HG02623 (cell line): ENCODE measurements at regions not wholly inside any gene's neighbourhood (a gene's known extent, or its start where the extent isn't known, plus 50 kb on each side); places are given as distances from the start of the nearest gene placed in this dataset.
"Not testable (repeated sequence)": the region's sequence is repeated elsewhere in the genome, so short reads cannot be mapped to it uniquely, and the experiment has no call there.

Experiments used
- ATAC-seq: cut with Tn5 transposase; IDR thresholded peaks from one replicate; pipeline ENCODE4 v1.9.1; 2021; ENCODE audit warnings: moderate library complexity; ENCODE audit not compliant: unreplicated experiment

DNA sequence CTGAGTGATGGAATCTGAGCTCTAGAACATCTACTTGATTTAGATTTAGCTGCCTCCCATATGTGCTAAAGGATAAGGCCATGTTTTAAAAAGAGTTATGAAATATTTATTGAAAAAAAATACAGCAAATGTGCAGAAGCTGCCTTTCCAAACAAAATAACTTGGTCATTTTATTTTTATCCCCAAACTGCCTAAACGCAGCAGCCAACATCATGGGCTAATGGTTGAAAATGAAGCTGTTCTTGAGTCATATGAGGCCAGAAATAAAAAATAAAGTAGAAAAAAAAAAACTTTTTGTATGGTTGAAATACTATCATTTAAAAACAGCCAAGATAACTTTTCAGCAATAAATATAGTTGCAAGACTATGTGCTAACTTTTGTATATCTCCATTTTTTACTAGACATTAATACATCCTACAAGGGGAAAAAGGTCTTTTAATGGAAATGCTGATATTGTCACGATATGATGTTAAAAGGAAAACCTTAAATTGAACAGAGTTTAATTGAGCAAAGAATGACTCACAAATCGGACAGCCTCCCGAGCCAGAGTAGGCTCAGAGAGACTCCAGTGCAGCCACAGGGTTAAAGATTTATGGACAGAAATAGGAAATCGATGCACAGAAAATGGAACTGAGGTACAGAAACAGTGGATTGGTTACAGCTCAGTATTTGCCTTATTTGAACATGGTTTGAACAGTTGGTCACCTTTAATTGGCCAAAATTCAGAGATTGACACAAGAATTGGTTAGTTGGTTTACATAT lies 305.8 kb downstream of the MDFIC start:
- no peak for ATAC-seq

GRCh38 chr7:115226410-115226809 lies 304.5 kb downstream of the MDFIC start:
- ATAC-seq = no peak

GRCh38 chr7:115224922-115225321 lies 303.0 kb downstream of the MDFIC start:
- no peak for ATAC-seq

DNA sequence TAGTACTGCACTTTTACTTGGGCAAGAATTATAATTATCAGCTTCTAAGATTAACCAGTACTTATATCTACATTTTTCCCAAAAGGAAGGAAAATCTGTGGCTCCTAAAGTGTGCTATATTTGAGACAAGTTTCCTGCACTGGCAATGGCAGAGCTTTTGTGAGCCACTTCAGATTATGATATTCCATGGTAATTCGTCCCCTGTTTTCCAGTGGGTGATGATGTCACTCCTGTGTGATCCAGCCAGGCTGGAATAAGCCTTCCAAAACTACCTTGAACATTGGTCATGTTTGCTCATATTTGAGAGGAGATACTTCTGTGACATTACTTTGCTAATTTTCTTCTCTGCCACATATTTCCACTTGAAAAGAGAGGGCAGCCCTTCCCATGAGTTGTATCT lies 302.1 kb downstream of the MDFIC start:
- ATAC-seq = no peak

GRCh38 chr7:115221456-115221855 lies 299.6 kb downstream of the MDFIC start:
- ATAC-seq = no peak

DNA sequence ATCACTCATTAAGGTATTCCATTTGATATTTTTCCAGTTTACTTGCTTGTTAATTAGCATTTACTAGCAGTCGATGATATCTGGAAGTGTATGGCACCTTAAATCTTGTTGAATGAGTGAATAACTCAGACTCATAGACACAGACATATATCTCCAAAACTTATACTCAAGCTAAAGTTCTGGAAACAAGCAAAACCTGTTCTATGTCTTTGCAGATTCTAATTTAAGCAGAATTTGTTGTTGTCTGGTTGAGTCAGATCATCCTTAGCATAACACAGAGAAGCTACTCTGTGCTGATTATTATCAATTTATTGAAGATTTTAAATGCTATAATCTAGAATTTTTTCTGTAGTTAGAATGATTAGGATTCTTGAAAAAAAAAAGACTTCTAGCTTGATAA lies 296.2 kb downstream of the MDFIC start:
- no peak for ATAC-seq

GRCh38 chr7:115217373-115217772 lies 295.5 kb downstream of the MDFIC start:
- ATAC-seq = no peak

DNA sequence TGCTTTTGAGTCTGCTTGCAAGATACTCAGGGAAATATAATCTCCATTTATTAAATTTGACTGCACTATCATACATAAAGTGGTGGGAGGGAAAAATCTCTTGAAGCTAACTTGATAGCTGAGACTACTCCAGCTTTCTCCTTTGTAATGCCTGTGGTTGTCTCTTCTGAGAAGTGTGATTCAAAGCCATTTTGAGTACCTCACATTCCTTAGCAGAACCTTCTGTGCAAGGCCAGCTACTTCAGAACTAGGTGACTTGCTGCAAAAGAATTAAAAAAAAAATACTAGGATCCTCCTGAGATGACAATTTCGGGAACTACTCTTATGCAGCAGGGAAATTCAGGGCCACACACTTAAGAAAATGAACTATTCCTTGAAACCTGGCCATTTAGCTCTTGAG lies 294.8 kb downstream of the MDFIC start:
- ATAC-seq = no peak

DNA sequence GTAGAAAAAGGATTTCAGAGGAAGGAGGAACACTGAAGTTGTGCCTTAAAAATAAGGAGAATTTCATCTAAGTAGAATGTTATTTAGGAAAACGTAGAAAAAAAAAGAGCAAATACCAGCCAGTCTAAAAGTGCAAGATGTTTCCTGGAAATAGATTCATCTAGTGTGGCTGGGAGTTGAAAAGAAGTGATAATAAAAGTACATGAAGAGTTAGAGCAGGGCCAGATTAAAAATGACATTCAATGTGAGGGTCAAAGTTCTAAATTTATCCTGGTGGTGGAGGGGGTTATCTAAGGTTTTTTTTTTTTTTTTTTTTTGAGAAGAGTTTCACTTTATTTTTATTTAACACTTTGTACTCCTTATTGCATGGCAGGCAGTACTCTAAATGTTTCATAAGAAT lies 289.3 kb downstream of the MDFIC start:
- ATAC-seq = no peak

DNA sequence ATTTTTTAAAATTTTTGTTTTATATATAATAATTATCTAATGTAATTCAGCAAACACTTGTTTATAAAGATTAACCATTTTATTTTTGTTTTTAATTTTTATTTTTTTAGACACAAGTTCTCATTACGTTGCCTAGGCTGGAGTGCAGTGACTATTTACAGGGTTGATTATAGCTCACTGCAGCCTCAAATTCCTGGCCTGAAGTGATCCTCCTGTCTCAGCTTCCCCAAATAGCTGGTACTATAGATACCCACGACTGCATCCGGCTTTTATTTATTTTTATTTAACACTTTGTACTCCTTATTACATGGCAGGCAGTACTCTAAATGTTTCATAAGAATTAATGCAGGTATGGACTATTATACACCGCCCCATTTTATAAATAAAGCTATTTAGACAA lies 288.7 kb downstream of the MDFIC start:
- ATAC-seq = no peak

GRCh38 chr7:115208710-115209560 lies 287.0 kb downstream of the MDFIC start:
- no peak for ATAC-seq

DNA sequence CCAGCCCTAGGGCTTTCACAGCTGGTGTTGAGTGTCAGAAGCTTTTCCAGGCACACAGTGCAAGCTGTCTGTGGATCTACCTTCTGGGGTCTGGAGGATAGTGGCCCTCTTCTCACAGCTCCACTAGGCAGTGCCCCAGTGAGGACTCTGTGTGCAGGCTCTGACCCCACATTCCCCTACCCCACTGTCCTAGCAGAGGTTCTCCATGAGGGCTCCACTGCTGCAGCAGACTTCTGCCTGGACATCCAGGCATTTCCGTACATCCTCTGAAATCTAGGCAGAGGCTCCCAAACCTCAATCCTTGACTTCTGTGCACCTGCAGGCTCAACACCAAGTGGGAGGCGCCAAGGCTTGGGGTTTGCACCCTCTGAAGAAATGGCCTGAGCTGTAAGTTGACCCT lies 284.5 kb downstream of the MDFIC start:
- ATAC-seq = not testable (repeated sequence)

DNA sequence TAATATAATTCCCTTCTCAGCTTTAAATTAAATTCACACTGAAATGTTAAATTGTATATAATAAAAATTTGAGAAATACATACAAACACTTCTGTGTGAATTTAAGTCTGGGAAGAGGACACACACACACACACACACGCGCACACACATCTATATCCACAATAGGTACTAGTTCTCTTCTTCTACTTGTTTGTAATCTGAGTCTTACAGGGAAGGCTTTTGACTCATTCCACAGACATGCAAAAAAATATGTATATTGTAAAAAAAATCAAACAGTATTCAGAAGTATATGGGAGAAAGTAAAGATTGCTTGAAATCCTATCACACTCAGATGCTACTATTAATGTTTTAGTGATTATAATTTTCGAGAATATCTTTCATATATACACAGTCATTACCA lies 276.2 kb downstream of the MDFIC start:
- ATAC-seq = no peak

- no peak for ATAC-seq
Observed at GRCh38 chr7:115195208-115195607, 273.3 kb downstream of the MDFIC start.

- no peak for ATAC-seq
Observed at GRCh38 chr7:115191526-115191925, 269.6 kb downstream of the MDFIC start.

DNA sequence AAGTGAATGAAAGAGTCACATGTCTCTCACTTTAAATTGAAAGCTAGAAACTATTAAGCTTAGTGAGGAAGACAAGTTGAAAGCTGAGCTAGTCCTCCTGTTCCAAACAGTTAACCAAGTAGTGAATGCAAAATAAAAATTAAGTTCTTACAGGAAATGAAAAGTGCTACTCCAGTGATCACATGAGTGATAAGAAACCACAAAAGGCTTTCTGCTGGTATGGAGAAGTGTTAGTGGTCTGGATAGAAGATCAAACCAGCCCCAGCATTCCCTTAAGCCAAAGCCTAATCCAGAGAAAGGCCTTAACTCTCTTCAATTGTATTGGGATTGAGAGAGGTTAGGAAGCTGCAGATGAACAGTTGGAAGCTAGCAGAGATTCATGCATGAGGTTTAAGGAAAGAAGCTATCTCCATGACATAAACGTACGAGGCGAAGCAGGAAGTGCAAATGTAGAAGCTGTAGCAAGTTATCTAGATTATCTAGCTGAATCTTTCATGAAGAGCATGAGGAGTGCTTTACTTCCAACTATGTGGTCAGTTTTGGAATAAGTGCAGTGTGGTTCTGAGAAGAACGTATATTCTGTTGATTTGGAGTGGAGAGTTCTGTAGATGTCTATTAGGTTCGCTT lies 261.6 kb downstream of the MDFIC start:
- ATAC-seq = no peak

DNA sequence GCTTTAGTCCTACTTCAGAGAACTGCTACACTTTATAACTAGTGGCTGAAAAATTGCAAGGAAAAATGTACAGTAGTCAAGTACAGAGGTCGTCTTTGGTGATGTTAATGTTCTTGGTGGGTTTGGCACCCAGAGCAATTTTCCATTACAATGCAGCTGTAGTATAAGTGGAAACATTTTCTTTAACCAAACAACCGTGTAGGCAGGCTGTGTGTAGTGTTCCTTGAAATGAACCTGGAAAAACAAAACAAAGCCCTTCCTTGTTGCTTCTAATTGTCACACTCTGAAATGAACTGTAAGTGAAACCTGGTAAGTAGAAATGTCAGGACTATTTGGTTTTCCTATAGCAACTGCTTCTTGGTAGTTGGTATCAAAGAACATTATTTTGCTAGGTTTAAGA lies 256.9 kb downstream of the MDFIC start:
- ATAC-seq = no peak

- no peak for ATAC-seq
Observed at GRCh38 chr7:115177823-115178222, 255.9 kb downstream of the MDFIC start.

GRCh38 chr7:115177103-115177502 lies 255.2 kb downstream of the MDFIC start:
- no peak for ATAC-seq

- not testable (repeated sequence) for ATAC-seq
Observed at GRCh38 chr7:115172397-115172796, 250.5 kb downstream of the MDFIC start.

- no peak for ATAC-seq
Observed at GRCh38 chr7:115153769-115154477, 232.0 kb downstream of the MDFIC start.
